Caco-2 (cell line): ENCODE measurements at regions not wholly inside any gene's neighbourhood (a gene's known extent, or its start where the extent isn't known, plus 50 kb on each side); places are given as distances from the start of the nearest gene placed in this dataset.

Experiments used
- BruUV-seq: library from RNA; stranded (reverse); fragments of 400-500 nt; replicated peaks from 2 replicates; lab custom pipeline; 2021; lab: Mats Ljungman, UMichigan
- CTCF ChIA-PET: fragments of 300-600 bp; sonication (Branson Sonifier 250); formaldehyde crosslinking; loops from one replicate; lab custom pipeline; 2022; ENCODE audit warnings: antibody characterized with exemption; lab: Charles Lee
- POLR2A ChIA-PET: fragments of 300-600 bp; sonication (Branson Sonifier 250); formaldehyde crosslinking; loops from one replicate; lab custom pipeline; 2022; ENCODE audit warnings: antibody characterized with exemption; lab: Charles Lee
- DNase-seq, 2 experiments: peaks; one replicate each; pipeline versions ENCODE4 v3.0.0 to v3.0.0-alpha.2; 2020 to 2022
- H3K27me3 ChIP-seq: replicated peaks from 2 replicates; pipeline ENCODE4 v1.6.0; 2011; ENCODE audit warnings: low read length; ENCODE audit not compliant: control insufficient read depth, insufficient read depth
- H3K36me3 ChIP-seq: 2 replicates; pipeline ENCODE4 v1.5.1; 2011; ENCODE audit warnings: low read length; ENCODE audit not compliant: control insufficient read depth, insufficient read depth
- H3K4me1 ChIP-seq: fragments of 250-450 bp; sonication (Bioruptor Pico); 2 replicates; pipeline ENCODE4 v1.5.1; 2020; ENCODE audit warnings: mild to moderate bottlenecking
- H3K4me3 ChIP-seq: 2 replicates; pipeline ENCODE4 v1.5.1; 2011; ENCODE audit warnings: low read depth, mild to moderate bottlenecking, control low read depth, low read length
- H3K9me3 ChIP-seq: fragments of 250-450 bp; sonication (Bioruptor Pico); 2 replicates; pipeline ENCODE4 v1.5.1; 2020; ENCODE audit warnings: mild to moderate bottlenecking, moderate library complexity
- H3K27ac Mint-ChIP-seq: one replicate; pipeline ENCODE4 v1.8.0; 2022; ENCODE audit warnings: mixed read lengths; ENCODE audit not compliant: unreplicated experiment
- H3K27me3 Mint-ChIP-seq: one replicate; pipeline ENCODE4 v1.8.0; 2022; ENCODE audit warnings: mixed read lengths; ENCODE audit not compliant: insufficient read depth, unreplicated experiment
- H3K36me3 Mint-ChIP-seq: one replicate; pipeline ENCODE4 v1.8.0; 2022; ENCODE audit warnings: mild to moderate bottlenecking, mixed read lengths; ENCODE audit not compliant: insufficient read depth, unreplicated experiment
- H3K4me1 Mint-ChIP-seq: one replicate; pipeline ENCODE4 v1.8.0; 2022; ENCODE audit warnings: low read depth, mixed read lengths; ENCODE audit not compliant: unreplicated experiment
- H3K4me3 Mint-ChIP-seq: one replicate; pipeline ENCODE4 v1.8.0; 2022; ENCODE audit warnings: mild to moderate bottlenecking, moderate library complexity, mixed read lengths; ENCODE audit not compliant: unreplicated experiment
- H3K9me3 Mint-ChIP-seq: one replicate; pipeline ENCODE4 v1.8.0; 2022; ENCODE audit warnings: mixed read lengths; ENCODE audit not compliant: unreplicated experiment
- CTCF ChIP-seq, 2 experiments: fragments of 200-600 bp in 1 of 2; IDR thresholded peaks; 1 replicate in 1 of 2; 2 replicates in 1 of 2; pipeline versions ENCODE4 v1.5.1 to v1.8.0; 2011 to 2022; ENCODE audit warnings: antibody characterized with exemption in 1 of 2, control low read depth in 1 of 2, inconsistent platforms in 1 of 2, low read depth in 1 of 2, low read length in 1 of 2, mild to moderate bottlenecking in 1 of 2, moderate library complexity in 1 of 2; ENCODE audit not compliant: insufficient read depth in 1 of 2, severe bottlenecking in 1 of 2, unreplicated experiment in 1 of 2
- intact Hi-C: fragments of 100-400 bp; cut with micrococcal nuclease; formaldehyde crosslinking; loops from one replicate; pipeline ENCODE4 v1.10.0; 2022; ENCODE audit not compliant: unreplicated experiment

GRCh38 chr18:34457761-34458160 lies 233.0 kb upstream of the NOL4 start:
- DNase-seq = no peak
- no peak for TF ChIP-seq CTCF (IDR thresholded peaks at IDR 0.05; ENCODE audit: insufficient read depth in 1 of 2, low read depth in 1 of 2, low read length in 1 of 2, severe bottlenecking in 1 of 2, unreplicated experiment in 1 of 2)
- H3K27ac Mint-ChIP-seq = no peak overlapping the region
- Histone ChIP-seq H3K4me1 (no peaks in the 10 kb centered on the region), H3K27me3 (no peaks in the 10 kb centered on the region), H3K36me3 (no peaks in the 10 kb centered on the region), H3K9me3 (no peaks in the 10 kb centered on the region), H3K4me3 (no peak overlapping the region)
- no peaks in the 10 kb centered on the region for H3K9me3 Mint-ChIP-seq
- POLR2A ChIA-PET = no interaction called here
- no peaks in the 10 kb centered on the region for H3K27me3 Mint-ChIP-seq
- no peaks in the 10 kb centered on the region for H3K4me1 Mint-ChIP-seq
- no peaks in the 10 kb centered on the region for H3K36me3 Mint-ChIP-seq
- no TSS peak for BruUV-seq
- CTCF ChIA-PET = no interaction called here
- intact Hi-C loops = no loop called here
- no peak overlapping the region for H3K4me3 Mint-ChIP-seq

- no TSS peak for BruUV-seq
- no peak for TF ChIP-seq CTCF (IDR thresholded peaks at IDR 0.05; ENCODE audit: insufficient read depth in 1 of 2, low read depth in 1 of 2, low read length in 1 of 2, severe bottlenecking in 1 of 2, unreplicated experiment in 1 of 2)
- no peaks in the 10 kb centered on the region for H3K9me3 ChIP-seq
- DNase-seq = no peak
- no peaks in the 10 kb centered on the region for H3K36me3 Mint-ChIP-seq
- no peaks in the 10 kb centered on the region for H3K27me3 ChIP-seq
- H3K36me3 ChIP-seq = no peaks in the 10 kb centered on the region
- no peak overlapping the region for H3K4me3 ChIP-seq
- no peaks in the 10 kb centered on the region for H3K4me1 ChIP-seq
- no peak overlapping the region for H3K27ac Mint-ChIP-seq
- no peaks in the 10 kb centered on the region for H3K27me3 Mint-ChIP-seq
- intact Hi-C loops = no loop called here
- H3K4me1 Mint-ChIP-seq = no peaks in the 10 kb centered on the region
- no peak overlapping the region for H3K4me3 Mint-ChIP-seq
- CTCF ChIA-PET = no interaction called here
- no peaks in the 10 kb centered on the region for H3K9me3 Mint-ChIP-seq
- POLR2A ChIA-PET = no interaction called here
Observed at GRCh38 chr18:34458410-34458977, 233.8 kb upstream of the NOL4 start.

GRCh38 chr18:34461266-34461665 lies 236.6 kb upstream of the NOL4 start:
- Histone ChIP-seq H3K9me3 (no peaks in the 10 kb centered on the region), H3K27me3 (no peaks in the 10 kb centered on the region), H3K4me1 (no peaks in the 10 kb centered on the region), H3K36me3 (no peaks in the 10 kb centered on the region), H3K4me3 (no peak overlapping the region)
- ChIA-PET POLR2A (no interaction called here), CTCF (no interaction called here)
- Mint-ChIP-seq H3K4me1 (no peaks in the 10 kb centered on the region), H3K27me3 (no peaks in the 10 kb centered on the region), H3K9me3 (no peaks in the 10 kb centered on the region), H3K36me3 (no peaks in the 10 kb centered on the region), H3K4me3 (no peak overlapping the region), H3K27ac (no peak overlapping the region)
- no peak for TF ChIP-seq CTCF (IDR thresholded peaks at IDR 0.05; ENCODE audit: insufficient read depth in 1 of 2, low read depth in 1 of 2, low read length in 1 of 2, severe bottlenecking in 1 of 2, unreplicated experiment in 1 of 2)
- no TSS peak for BruUV-seq
- DNase-seq = no peak
- intact Hi-C loops = no loop called here
